ENCODE measurements at regions not wholly inside any gene's neighbourhood (a gene's known extent, or its start where the extent isn't known, plus 50 kb on each side); places are given as distances from the start of the nearest gene placed in this dataset.
"Not testable (repeated sequence)": the region's sequence is repeated elsewhere in the genome, so short reads cannot be mapped to it uniquely, and the experiment has no call there.

DNA sequence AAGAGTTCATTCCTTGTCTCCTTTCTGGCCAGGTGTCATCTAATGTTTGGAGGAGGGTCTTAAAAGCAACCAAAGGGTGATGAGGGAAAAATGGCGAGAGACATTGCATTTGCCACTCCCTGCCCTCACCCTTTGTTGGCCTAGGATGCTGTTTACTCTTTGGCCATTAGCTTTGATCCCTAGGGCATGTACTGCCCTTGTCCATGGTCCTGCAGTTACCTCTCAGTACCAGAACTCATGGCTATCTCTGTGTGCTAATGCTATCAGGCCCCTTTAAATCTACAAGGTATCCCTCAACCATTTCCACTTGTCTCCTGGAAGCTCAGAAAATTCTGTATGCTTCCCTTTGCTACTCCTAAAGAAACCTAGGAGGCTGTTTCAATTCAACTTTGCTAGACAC, 424.8 kb upstream of the PLXNA2 start:
- POLR2A ChIA-PET, result interaction anchor here (0.6 kb wide), 1 partner anchor 136 kb away, joined by 3 read pairs; no protein-coding TSS in a partner anchor
- CTCF ChIA-PET, result no interaction called here

DNA sequence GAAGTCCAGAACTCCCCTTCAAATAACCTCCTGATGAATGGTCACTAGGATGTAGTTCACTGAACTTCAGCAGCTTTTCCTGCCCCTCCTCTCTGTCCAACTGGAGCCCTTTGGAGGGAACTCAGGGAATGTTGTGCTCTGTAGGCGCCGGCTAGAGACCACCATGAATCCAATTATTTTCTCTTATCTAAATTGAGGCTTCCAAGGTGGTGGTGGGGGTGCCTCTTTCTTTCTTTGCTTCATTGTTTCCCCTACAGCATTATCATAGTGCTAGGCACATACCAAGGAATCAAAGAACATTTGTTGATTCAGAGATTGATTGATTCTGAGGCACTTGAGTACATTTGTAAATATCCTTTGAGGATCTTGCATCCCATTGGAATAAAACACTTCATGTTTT, 426.6 kb upstream of the PLXNA2 start:
- CTCF ChIA-PET, result no interaction called here
- POLR2A ChIA-PET, result no interaction called here

DNA sequence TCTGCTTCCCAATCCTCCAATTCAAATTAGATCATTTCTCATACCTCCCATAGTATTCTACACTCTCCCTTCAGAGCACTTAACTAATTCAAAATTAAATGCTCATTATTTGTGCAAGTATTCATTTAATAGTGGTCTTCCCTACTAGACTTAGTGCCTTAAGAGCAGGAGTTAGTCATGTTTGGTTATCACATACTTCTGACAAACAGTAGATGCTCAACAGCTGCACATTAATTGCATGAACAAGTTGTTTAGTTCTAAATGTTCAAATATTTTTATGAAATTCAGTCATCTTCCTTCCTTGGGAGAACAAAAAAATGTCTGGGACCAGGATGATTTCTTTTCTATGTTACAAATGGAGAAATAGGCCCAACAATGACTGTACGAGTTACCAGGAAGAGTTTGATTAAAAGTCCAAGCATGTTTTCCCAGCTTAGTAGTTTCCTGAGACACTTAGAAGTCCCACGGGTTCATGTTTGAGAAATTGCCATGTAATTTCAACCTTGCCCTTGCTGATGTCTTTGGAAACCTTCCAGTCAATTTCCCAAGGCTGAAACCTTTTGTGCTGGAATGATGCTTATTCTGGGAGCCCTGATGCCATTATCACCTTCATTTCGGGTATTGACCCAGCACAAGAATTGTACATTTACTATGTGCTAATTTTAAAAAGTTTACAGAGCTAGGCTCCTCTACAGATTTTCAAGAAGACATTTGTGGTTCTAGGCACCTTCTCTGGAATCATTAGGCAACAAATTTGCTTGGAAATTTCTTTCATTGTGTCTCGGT, 437.9 kb upstream of the PLXNA2 start:
- CTCF ChIA-PET, result no interaction called here

DNA sequence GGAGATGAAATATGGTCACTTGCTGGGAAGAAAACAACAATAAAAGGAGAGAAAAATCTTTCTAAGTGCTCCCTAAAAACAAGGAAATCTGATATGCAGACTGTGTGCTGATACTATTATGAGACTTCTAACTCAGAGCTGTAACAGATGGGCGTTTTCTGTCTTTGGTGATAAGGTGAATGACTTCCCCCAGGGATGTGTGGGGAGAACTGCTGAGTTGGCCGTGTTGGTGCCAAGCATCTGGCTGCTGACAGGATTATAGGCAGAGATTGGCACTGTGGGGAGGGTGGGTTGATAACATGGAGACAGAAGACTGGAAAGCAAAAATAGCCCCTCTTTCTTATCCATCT, 438.5 kb upstream of the PLXNA2 start:
- ChIA-PET POLR2A (no interaction called here), CTCF (no interaction called here)

More for the DNA sequence above, 437.9 kb upstream of the PLXNA2 start:
- POLR2A ChIA-PET, result no interaction called here

DNA sequence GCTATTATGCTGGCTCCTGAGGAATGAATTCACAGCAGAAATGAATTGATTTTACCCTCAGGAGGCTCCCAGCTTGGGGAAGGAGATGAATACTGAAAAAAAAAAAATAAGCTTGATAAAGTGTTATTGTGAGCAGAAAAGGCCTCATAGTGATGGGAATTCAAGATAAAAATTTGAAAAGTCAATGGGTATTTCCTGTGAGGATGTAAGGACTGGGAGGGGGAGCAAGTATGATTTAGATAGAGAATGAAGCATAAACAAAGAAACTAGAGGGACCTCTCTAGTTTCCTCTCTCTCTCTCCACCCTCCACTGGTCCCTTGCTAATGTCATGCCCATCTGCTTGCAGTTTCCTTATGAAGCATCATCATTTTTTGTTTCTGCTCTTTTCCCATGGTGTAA, 439.0 kb upstream of the PLXNA2 start:
- CTCF ChIA-PET, result no interaction called here
- POLR2A ChIA-PET, result no interaction called here

DNA sequence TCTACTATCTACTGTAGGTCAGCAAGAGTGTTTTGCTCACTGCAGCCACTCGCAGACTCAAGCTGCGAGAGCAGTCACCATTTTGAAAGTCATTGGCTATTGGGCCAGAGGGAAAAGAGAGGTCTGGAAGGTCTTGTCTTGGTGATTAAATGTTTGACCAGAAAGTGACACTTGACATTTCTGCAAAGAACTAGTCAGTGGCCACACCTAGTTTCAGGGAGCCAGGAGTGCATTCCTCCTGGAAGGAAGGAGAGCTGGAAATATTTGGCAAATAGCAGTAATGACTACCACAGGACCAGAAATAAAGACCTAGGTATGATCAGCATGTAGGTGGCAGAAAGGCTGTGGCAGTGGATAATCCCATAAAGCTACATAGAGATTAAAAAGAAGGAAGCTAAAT, 440.0 kb upstream of the PLXNA2 start:
- ChIA-PET POLR2A (no interaction called here), CTCF (no interaction called here)

DNA sequence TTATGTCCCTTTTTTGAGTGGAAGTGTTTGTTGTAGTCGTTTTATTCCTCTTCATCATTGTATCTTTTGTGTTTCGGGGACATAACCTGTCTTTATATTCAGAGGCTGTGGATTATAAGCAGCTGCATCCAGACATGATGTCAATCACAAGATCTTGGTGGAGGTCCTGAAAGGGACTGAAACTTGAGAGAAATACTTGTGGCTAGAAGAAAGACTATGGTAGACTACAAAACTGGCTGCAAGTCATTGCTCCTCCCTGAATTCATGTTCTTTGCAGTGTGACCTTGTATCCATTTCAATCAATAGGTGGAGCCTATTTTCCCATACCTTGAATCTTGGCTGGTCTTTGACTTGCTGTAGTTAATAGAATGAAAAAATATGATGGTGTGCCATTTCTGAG, 442.4 kb upstream of the PLXNA2 start:
- ChIA-PET CTCF (no interaction called here), POLR2A (no interaction called here)

DNA sequence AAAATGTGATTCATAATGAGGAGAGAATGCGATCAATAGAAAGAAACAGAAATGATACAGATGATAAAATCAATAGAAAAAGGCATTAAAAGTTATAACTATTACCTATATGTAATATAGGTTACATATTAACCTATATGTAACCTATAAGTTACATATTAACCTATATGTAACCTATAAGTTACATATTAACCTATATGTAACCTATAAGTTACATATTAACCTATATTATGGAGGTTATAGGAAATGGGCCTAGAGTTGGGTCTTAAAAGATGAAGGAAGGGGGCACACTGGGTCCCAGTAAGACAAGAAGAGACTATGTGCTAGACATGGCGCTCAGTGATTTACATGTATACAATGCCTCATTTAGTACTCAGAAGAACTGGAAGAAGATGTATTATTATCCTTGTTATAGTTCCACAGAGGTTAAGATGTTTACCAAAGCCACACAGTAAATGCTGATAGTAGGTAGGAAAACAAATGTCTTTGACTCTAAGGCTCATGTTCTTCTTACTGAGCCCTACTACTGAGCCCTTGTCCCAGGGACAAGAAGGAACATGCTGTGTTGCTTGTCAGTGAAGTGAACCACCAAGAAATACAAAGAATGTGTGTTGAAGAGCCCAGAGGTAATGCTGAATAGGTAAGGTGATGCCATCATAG, 444.6 kb upstream of the PLXNA2 start:
- ChIA-PET POLR2A (no interaction called here), CTCF (no interaction called here)

DNA sequence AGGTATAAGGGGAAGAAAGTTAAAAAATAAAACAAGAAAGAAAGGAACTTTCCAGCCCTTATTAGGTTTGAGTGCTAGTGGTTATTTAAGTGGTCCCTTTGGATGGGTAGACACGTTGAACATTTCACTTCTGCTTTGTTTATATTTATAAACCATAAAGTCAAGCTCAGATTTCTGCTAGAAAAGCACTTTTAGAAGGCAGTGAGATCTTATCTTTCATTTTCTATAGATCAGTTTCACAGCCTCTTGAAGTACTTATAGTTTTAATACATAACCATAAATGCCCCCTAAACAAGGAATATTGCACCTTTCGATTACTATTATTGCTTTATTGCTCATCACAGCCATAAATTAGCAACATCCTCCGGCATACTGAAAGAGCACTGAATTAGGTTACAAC, 446.8 kb upstream of the PLXNA2 start:
- ChIA-PET CTCF (no interaction called here), POLR2A (no interaction called here)

DNA sequence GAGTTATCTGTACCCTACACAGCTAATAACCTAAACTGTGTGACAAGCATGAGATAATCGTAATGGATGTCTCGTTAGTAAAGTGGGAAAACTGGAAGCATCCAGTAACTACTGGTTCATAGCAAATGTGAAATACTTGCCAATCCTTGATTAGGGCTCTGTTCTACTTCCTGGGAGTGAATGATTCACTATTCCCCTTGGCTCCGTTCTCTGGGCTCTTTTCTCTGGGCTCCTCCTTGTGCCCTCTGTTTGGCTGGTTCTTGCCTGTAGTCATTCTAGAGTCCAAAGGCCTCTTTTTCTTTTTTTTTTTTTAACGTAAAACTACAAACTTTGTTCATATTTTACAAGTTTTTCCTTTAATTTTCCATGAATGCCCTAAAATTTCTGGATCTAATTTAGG, 465.8 kb upstream of the PLXNA2 start:
- POLR2A ChIA-PET, result no interaction called here
- CTCF ChIA-PET, result no interaction called here

DNA sequence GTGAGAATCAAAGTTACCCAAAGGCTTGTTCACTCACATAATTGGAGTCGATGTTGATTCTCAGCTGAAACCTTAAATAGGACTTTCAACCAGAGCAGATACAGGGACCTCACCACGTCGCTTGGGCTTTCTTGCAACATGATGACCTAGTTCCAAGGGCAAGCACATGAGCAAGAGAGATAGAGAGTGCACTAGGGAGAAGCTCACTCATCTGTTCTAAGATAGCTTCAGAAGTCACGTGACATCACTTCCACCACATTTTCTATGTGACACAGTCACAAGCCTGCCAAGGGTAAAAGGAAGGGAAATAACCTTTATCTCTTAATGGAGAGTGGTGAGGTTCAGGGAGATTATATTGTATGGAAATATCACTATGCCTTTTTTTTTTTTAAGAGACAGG, 470.1 kb upstream of the PLXNA2 start:
- ChIA-PET CTCF (no interaction called here), POLR2A (no interaction called here)

DNA sequence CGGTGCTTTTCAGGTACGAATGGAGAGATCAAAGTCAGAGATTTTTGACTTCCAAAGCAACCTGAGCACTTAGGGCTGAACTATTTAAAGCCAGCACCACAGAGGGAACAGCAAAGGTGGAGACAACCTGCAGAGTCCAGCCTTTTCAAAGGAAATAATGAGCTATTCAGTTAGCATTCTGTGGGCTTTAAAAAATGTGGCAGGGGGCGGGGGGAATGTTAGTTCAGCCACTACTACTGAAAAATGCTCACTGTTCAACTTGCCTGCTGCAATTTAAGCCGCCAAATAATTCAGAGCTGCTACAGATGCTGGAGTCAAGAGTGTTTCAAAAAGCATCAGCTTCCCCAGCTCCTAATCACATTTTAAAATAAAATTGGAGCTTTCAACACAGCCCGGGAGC, 473.3 kb upstream of the PLXNA2 start:
- POLR2A ChIA-PET, result no interaction called here

DNA sequence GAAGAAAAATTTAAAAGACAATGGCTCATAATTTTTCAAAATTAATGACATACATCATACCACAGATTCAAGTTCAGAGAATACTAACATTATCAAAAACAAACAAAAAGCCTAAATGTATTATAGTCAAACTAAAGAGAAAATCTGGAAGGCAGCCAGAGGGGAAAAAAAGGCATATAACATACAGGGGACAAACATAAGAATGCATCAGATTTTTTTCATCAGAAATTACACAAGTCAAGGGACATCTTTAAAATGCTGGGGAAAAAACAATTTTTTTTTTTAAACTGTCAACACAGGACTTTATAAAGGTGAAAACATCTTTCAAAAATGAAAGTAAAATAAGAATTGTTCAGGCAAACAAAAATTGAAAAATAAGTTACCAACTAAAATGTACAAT, 478.4 kb upstream of the PLXNA2 start:
- POLR2A ChIA-PET, result no interaction called here
- CTCF ChIA-PET, result no interaction called here

More for the DNA sequence above, 473.3 kb upstream of the PLXNA2 start:
- CTCF ChIA-PET, result no interaction called here

DNA sequence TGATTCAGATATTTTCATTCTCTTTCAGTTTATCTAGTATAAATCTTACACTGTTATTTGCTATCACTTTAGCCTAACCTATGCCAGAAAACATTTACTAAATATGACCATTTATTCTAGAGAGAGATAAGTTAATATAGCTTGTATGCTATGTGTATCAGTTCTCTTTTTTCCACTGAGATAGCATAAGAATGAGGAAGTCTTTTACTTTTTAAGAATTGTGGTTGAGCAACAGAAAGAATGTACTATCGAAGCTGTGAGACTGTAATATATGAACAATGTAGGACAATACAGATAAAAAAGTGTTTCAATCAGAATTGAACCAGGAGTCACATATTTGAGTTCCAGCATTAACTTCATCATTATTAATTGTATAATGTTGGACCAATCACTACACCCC, 479.9 kb upstream of the PLXNA2 start:
- POLR2A ChIA-PET, result no interaction called here
- CTCF ChIA-PET, result no interaction called here

DNA sequence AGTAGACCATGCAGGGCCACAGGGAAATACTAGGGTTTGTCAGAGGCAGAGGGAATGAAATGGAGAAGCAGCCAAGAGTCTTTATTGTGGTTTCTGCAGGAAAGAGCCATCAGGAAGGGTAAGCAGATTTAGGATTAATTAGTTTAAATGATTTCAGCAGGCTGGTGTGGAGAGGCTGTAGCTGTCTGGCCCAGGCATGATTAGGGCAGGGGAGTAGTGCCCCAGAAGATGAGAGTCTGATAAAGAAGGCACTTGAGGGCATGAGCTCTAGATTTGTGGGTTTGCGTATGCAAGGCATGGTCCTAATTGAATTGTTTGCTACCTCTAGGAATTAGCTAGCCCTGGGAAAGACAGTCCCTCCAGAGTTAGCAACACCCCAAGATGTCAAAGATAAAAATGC, 484.6 kb upstream of the PLXNA2 start:
- POLR2A ChIA-PET, result no interaction called here
- CTCF ChIA-PET, result no interaction called here

DNA sequence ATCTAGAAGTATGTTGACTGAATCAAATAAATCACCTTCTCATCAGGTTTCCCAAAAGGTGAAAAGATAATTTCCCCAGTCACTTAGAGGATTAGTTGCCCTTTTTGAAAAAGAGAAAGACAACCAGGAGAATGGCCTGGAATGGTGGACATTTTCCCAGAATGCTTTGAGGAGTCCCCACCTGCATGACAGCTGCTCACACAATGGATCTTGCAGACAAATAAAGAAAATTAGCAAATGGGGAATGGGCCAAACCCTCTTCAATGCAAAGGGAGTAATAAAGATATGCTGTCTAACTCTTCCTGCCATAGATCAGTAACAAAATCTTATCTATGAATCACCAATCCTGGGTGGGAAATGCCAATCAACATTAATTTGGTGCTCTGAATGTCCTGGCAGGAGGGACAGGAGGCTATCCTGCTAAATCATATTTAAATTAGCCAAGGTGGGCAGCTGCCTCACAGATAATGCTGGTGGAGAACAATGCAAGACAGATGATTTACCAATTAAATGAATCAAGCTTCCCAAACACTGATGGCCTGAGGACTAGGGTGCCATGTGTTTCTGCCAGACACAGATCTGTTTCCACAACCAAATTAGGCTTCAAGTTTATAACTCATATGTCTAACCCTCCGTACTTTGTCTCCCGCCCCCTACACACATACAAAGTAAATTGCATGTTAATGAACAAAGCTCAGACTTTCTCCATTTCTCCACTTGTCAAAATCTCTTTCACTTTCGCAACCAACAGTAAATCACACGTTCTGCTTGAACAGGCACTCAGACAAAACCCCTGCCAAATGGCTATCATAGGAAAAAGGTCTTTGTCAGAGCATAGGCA, 488.0 kb upstream of the PLXNA2 start:
- CTCF ChIA-PET, result no interaction called here
- POLR2A ChIA-PET, result no interaction called here

DNA sequence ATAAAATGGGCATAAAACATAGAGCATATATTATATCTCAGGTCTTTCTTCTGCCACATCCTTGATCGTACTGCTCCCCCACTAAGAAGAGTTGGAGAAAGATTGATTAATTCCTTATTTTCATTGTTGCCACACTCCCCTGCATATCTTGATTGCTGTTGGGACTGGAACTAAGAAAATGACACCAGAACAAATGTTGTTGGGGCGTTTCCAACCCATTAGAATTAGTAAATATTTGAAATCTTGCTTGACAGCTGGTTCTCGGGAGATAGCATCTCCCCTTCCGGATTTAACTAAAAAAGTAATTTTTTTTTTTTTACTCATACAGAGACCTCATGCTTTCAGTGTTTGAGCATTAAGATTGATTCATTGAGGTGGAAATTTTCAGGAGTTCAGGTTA, 493.0 kb upstream of the PLXNA2 start:
- ChIA-PET CTCF (no interaction called here), POLR2A (no interaction called here)

DNA sequence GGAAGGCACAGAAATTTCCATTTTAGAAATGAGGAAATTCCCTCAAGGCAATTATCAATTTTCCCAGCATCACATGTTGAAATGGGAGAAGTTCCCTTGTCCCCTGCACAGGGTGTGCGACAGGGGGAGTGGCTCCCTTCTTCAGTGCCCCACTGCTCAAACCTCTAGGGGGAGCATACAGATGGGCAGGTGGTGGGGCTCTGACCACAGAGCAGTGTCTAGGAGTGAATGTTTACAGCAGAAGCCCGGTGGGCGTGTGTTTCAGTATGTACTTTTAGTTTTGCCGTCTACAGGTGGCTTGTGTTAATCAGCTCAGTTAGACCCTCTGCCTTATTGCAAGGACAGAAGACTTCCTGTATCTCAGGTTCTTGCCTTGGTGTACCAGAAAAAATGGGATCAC, 493.7 kb upstream of the PLXNA2 start:
- POLR2A ChIA-PET, result no interaction called here
- CTCF ChIA-PET, result no interaction called here

DNA sequence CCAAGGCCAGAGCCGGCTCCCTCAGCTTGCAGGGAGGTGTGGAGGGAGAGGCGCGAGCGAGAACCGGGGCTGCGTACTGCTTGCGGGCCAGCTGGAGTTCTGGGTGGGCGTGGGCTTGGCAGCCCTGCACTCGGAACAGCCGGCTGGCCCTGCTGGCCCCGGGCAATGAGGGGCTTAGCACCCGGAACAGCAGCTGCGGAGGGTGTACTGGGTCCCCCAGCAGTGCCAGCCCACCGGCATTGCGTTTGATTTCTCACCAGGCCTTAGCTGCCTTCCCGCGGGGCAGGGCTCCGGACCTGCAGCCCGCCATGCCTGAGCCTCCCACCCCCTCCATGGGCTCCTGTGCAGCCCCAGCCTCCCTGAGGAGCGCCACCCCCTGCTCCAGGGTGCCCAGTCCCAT, 495.5 kb upstream of the PLXNA2 start:
- POLR2A ChIA-PET, CTCF ChIA-PET: not testable (repeated sequence)

DNA sequence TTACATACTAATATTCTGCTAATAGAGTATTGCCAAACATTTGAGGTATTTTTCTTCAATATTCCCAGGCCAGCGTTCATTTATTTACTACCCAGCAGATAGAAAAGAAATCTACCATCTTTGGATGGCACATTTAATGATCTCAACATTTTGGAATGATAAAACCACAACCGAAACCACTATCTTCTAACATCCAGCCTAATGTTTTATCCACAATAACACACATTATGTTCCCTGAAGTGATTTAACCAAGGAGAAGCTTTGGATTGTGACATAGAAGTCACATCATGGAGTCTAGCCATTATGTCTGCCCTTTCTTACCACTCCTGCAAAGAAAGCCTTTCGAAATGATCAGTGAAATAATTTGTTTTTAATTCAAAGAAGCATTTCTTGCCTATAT, 497.1 kb upstream of the PLXNA2 start:
- ChIA-PET POLR2A (no interaction called here), CTCF (no interaction called here)

DNA sequence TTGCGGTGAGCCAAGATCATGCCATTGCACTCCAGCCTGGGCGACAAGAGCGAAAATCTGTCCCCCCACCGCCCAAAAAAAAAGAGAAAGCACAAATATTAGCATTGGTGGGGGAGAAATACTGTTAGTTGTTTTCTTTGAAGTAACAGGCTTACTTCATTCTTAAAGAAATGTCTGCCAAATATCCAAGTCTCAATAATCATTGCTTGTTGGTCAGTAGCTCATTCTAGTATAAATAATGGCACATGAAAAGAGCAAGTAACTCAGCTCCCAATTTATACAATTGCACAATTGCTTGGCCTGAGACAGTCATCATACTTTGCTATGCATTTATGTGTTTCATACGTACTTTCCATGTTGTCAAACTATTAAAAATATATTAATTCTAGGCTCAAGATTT, 499.2 kb upstream of the PLXNA2 start:
- ChIA-PET CTCF (no interaction called here), POLR2A (no interaction called here)

DNA sequence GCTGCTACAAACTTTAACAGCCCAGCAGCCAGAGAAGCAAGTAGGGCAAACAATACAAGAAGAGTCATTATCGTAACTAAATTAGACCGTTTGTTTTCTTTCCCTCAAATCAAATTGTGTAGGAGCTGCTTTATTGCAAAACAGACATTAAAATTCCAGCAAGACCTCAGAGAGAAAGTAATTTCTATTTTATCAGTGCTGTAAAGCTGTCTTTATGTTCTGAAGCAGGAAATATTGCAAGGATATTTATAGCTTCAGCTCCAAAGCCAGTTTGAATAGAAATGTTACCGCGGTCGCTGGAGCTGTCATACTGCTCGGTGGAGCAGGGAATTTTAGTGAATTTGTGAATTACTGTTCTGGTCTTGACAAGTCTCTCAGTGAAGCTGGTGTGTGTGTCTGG, 503.8 kb upstream of the PLXNA2 start:
- POLR2A ChIA-PET, result no interaction called here
- CTCF ChIA-PET, result no interaction called here

All from activated CD8-positive, alpha-beta memory T cell treated with anti-CD3 and anti-CD28 coated beads for 36 hours (primary cell).